Breast epithelium (tissue), 3 donors: ENCODE measurements at regions not wholly inside any gene's neighbourhood (a gene's known extent, or its start where the extent isn't known, plus 50 kb on each side); places are given as distances from the start of the nearest gene placed in this dataset.

Experiments used
- POLR2AphosphoS5 ChIP-seq, 3 donors: sonication (generic); formaldehyde crosslinking; IDR thresholded peaks; one replicate each; pipeline ENCODE4 v1.6.1; 2017; ENCODE audit warnings: antibody characterized with exemption in 3 of 3
- TF ChIP-seq, protein P1 (sequence below), 3 donors: fragments of 450-650 bp; IDR thresholded peaks; one replicate each; pipeline ENCODE4 v1.5.1; 2016 to 2017; ENCODE audit warnings: antibody characterized with exemption in 3 of 3, mild to moderate bottlenecking in 3 of 3, moderate library complexity in 3 of 3

DNA sequence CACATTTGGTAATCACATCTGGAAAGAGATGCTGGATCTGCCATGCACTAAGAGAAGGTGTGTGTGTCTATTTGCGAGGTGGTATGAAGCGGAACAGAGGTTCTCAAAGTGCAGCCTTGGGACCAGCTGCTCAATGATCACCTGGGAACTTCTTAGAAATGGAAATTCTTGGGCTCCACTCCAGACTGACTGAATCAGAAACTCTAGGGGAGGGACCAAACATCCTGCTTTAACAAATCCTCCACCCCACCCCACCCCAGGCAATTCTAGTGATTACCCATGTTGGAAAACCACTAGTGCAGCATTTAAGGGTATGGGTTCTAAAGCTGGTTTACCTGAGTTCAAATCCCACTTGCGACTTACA is 143.9 kb upstream of the JUN start:
- TF ChIP-seq, protein P1, sequence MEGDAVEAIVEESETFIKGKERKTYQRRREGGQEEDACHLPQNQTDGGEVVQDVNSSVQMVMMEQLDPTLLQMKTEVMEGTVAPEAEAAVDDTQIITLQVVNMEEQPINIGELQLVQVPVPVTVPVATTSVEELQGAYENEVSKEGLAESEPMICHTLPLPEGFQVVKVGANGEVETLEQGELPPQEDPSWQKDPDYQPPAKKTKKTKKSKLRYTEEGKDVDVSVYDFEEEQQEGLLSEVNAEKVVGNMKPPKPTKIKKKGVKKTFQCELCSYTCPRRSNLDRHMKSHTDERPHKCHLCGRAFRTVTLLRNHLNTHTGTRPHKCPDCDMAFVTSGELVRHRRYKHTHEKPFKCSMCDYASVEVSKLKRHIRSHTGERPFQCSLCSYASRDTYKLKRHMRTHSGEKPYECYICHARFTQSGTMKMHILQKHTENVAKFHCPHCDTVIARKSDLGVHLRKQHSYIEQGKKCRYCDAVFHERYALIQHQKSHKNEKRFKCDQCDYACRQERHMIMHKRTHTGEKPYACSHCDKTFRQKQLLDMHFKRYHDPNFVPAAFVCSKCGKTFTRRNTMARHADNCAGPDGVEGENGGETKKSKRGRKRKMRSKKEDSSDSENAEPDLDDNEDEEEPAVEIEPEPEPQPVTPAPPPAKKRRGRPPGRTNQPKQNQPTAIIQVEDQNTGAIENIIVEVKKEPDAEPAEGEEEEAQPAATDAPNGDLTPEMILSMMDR (IDR thresholded peaks at IDR 0.05) = no peak
- TF ChIP-seq POLR2AphosphoS5 (IDR thresholded peaks at IDR 0.05) = no peak
